GM12875 (cell line): ENCODE measurements at regions not wholly inside any gene's neighbourhood (a gene's known extent, or its start where the extent isn't known, plus 50 kb on each side); places are given as distances from the start of the nearest gene placed in this dataset.

Experiments
- H3K4me3 ChIP-seq: one replicate; pipeline ENCODE4 v1.5.1; 2011; ENCODE audit warnings: low read depth, low read length, control low read depth
- TF ChIP-seq, protein P1 (sequence below): IDR thresholded peaks from 2 replicates; pipeline ENCODE4 v1.5.1; 2011; ENCODE audit warnings: low read depth, mild to moderate bottlenecking, control low read depth, inconsistent platforms, low read length, moderate library complexity, borderline replicate concordance; ENCODE audit not compliant: insufficient read depth

DNA sequence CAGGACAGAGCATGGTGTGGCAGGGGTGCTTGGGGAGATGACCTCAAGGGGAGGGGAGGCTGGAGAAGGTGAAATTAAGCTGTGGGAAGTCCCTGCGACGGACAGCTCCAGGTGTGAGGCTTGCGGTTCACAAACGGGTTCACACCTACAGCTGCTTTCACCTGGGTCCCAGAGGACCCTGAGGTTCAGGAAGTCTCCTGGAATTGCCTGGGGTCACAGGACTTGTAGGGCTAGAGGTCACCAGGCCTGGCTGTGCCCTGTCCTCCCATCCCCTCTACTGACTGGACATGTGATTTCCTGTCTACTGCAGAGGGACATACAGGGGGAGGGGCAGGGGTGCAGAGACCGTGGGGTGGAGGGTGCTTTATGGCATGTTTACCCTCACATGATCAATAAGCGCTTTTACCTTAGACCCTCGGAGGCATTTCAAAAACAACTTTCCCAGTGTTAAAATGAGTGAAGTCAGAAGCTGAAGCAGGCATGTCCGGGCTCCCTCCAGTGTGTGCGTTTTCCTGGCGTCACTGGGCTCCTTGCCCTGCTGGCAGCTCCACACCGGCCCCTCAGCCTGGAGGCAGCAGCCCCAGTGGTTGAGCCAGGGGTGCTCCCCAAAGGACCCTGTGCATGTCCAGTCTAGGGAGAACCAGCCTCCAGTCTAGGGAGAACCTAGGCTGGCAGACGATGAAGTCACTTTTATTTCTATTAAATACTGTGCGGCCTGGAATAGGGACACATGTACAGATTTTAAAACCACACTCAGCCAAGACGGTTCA, 66.6 kb upstream of the IGFBP3 start:
- TF ChIP-seq, protein P1, sequence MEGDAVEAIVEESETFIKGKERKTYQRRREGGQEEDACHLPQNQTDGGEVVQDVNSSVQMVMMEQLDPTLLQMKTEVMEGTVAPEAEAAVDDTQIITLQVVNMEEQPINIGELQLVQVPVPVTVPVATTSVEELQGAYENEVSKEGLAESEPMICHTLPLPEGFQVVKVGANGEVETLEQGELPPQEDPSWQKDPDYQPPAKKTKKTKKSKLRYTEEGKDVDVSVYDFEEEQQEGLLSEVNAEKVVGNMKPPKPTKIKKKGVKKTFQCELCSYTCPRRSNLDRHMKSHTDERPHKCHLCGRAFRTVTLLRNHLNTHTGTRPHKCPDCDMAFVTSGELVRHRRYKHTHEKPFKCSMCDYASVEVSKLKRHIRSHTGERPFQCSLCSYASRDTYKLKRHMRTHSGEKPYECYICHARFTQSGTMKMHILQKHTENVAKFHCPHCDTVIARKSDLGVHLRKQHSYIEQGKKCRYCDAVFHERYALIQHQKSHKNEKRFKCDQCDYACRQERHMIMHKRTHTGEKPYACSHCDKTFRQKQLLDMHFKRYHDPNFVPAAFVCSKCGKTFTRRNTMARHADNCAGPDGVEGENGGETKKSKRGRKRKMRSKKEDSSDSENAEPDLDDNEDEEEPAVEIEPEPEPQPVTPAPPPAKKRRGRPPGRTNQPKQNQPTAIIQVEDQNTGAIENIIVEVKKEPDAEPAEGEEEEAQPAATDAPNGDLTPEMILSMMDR: no peak
- no peak overlapping the region for H3K4me3 ChIP-seq

DNA sequence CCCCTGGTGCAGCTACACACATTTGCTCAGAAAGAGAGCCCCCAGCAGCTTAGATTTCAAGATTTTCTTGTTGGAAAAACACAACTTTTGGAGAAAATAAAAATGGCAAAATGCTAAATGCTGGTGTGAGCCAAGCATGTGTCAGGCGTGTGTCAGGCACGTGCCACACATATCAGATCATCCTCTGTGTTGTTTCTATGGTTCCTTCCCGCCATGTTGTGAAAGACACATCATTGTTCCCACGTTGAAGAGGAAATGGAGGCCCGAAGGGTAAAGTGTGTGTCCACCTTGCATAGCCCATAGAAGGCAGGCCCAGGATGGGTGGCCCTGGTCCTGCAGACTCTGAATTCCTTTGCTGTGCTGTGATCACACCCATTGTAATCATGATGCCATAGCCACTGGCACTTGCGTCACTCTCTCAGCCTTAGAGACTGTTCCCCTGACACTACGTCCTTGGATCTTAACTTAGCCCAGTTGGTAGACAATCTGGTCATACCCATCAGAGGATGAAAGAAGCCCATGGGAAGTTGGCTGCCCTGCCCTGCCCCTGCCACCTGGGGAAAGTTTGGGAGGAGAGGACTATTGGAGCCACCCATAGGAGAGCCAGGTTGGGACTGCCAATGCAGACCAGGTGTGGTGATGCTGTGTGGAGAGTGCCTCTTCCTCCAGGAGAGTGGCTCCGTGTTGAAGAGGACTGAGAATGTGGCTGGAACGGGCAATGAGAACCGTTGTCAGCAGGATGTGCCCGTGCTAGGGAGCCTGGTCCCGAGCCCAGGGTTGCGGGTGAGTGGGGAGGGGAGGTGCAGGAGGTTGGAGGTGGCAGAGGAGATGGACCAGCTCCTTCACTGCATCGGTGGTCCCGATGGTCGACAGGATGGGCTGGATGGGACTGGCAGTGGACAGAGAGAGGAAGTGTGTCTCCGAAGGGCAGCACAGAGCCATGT, 65.6 kb upstream of the IGFBP3 start:
- TF ChIP-seq, protein P1: no peak
- no peak overlapping the region for H3K4me3 ChIP-seq

DNA sequence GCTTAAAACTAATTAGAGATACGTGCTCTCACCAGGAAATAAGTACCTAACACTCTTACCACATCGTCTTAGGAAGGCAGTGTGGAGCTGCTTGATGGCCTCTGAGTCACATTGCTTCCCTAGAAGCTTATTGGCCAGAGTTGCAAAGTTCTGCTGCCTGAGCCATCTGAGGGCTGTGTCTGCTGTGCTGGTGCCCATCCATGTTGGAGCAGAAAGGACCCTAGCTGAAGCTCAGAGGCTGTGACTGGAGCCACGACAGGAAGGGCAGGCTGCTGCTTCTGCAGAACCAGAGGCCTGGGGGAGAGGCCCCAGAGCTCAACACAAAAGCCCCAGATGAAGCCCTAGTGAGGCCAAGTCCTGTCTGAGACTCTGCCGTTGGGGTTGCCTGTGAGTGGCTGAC, 64.8 kb upstream of the IGFBP3 start:
- TF ChIP-seq, protein P1: no peak

DNA sequence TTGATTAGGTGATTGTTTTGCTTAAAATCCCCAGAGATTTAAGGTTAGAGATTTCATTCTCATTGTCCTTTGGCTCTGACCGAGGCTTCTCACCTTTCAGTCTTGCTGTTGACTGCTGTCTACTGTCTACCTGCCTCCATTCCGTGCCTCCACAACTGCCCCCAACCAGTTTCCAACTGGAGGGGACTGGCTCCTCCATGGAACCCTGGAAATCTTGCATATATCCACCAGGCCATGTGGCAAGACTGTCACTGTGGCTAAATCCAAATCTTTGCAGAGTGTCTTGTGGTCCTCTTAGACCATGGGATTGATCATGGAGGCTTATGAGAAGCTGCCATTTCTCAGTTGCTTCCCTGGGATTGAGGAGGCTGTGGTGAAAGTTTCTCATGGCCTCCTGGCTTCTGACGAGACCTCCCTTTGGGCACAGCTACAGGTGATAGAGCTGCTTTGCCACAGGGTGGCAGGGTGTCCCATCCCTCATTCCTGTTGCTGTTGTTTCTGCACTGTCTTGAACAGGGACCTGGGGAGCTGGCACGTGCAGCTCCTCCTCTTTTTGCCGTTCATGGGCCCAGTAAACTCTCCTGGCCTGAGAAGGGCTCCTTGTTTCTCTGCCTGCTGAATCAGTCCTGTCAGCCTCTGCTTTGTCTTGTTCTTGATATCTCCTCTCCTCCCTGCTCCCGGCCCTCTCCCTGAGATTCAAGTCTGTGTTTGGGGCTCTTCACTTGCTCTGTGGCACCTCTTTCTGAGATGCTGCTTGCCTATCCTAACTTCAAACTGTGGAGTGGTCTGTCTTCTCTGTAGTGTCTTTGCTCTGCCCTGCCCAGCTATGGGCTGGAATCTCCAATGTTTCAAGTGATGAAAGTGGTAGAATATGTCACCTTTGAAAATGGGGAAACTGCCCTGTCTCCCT, 63.6 kb upstream of the IGFBP3 start:
- TF ChIP-seq, protein P1: no peak

More for the DNA sequence above, 64.8 kb upstream of the IGFBP3 start:
- no peak overlapping the region for H3K4me3 ChIP-seq

DNA sequence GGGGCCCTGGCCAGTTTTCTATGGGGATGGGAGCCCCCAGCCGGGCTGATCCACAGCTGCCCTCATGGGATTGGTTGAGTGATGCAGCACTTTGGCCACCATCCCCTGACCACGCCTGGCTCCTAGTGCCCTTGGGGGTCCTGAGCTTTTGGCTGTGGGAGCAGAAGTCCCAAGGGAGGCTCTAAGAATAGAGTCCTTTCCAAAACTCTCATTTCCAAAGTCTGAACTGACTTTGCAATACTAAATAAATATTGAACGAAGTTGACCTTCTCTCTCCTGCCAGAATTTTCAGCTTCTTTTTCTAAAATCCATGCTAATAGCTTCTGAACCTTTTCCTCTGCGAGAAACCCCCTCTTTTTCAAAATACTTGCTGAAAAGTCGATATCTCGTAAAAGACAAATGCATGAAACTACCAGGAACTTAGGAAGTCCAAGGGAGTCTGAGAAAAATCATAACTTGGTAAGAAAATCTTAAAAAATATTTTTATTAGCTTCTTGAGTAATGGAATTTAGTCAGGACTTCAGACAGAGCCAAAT, 62.7 kb upstream of the IGFBP3 start:
- H3K4me3 ChIP-seq: no peak overlapping the region
- TF ChIP-seq, protein P1: no peak

More for the DNA sequence above, 63.6 kb upstream of the IGFBP3 start:
- no peak overlapping the region for H3K4me3 ChIP-seq

DNA sequence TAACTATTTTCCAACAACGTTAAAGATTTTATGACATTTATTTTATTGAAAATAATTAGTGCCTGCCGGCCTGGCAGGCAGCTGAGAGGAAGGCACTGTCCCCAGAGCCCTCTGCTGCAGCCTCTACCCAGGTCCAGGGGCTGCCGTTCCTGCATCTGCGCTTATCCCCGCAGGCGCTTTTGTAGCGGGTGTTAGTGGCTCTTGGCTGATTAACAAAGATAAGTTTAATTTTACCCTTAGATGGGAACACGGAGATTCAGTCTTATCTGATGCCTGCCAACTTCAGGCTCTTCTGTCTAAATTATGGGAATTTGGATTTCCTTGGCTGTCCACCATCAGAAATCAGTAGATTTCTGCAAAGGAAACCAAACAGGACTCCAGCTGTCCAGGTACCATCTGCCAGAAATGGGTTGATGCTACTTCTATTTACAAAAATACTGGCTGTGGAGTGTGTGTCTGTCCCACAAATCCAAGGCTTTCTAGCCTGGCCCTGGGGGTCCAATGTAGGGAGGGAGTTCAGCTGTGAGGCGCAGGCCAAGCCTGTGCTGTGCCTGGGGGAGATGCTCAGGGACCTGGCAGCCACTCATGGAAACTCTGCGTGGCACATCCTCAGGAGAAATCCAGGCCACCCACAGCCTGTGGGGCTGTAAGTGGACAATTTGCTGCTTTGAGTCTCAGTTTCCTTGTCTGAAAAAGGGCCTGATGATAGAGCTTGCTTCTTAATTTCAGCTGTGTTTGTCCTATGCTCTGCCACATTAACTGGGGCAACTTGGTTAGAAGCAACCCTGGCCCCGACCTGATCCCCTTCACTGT, 62.0 kb upstream of the IGFBP3 start:
- H3K4me3 ChIP-seq: no peak overlapping the region
- TF ChIP-seq, protein P1: no peak
